ENCODE measurements at regions not wholly inside any gene's neighbourhood (a gene's known extent, or its start where the extent isn't known, plus 50 kb on each side); places are given as distances from the start of the nearest gene placed in this dataset.

DNA sequence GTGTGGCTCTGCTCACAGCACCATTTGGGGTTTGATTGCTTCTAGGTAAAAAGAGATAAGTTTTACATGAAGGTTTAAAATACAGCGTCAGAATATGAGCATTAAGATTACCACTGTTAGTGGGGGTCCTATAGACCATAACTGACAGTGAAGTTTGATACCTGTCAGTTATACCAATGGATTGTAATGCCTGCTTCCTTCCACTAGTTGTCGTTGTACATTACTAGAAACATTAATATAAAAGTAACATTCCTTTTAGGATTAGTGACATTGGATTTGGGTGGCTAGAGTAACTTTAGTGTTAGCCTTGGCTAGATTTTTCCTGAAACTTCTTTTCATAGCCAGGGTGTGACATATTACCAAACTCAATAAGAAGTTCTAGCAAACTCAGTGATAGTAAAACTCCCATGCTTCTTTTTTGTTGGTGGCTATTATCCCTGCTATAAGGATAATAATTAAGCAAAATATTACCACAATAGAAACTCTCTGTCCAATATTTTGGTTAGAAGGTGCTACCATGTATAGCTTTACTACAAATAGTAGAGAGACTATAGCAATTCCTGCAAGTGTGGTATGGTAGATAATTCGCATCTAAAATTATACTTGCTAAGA lies 57.1 kb downstream of the FAM181B start:
- DNase-seq (ENCODE audit: low spot score) = no peak

DNA sequence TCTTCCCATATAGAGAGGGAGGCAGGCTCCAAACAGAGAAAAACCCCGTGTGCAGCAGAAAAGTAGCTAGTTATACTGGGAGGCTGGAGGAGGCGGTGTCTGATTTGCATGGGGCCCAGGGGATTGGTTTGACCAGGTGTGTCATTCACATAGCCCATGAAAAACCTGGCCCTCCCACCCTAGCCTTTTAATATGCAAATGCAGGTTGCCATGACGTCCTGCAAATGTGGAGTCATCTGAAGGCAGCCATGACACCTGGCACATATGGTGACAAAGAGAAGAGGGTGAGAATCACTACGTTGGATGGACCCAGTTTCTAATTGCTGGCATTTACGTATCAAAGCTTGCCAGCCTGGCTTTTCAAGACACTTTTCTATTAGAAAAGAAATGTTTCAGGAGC lies 57.8 kb downstream of the FAM181B start:
- no peak for DNase-seq (ENCODE audit: low spot score)

GRCh38 chr11:82673631-82674030 lies 60.0 kb downstream of the FAM181B start:
- DNase-seq (ENCODE audit: low spot score) = no peak

- no peak for DNase-seq (ENCODE audit: low spot score)
Measured at GRCh38 chr11:82671451-82671850, 62.2 kb downstream of the FAM181B start.

DNA sequence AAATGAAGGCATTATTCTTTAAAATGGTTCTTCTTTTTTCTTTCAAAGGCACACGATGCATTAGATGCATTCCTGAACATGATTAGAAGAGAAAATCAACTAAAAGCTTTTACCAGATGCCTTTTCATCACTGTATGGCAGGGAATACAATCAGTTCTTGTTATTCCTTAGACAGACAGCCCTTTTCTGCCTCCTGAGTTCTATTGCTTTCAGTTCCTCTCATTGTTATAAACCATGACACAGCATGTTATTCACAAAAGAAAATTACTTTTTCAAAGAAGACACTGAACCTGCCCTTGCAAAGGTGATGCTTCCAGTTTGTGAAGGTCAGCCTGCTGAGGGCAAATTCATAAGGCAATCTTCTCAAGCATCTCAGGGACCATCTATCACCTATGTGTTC lies 70.1 kb downstream of the FAM181B start:
- peak; percentile 31 for DNase-seq (ENCODE audit: low spot score)

GRCh38 chr11:82653752-82654151 lies 79.9 kb downstream of the FAM181B start:
- no peak for DNase-seq (ENCODE audit: low spot score)

- no peak for DNase-seq (ENCODE audit: low spot score)
Measured at GRCh38 chr11:82639251-82639650, 94.4 kb downstream of the FAM181B start.

GRCh38 chr11:82636615-82637014 lies 97.0 kb downstream of the FAM181B start:
- no peak for DNase-seq (ENCODE audit: low spot score)

- DNase-seq (ENCODE audit: low spot score) = no peak
Measured at GRCh38 chr11:82634091-82634490, 99.6 kb downstream of the FAM181B start.

DNA sequence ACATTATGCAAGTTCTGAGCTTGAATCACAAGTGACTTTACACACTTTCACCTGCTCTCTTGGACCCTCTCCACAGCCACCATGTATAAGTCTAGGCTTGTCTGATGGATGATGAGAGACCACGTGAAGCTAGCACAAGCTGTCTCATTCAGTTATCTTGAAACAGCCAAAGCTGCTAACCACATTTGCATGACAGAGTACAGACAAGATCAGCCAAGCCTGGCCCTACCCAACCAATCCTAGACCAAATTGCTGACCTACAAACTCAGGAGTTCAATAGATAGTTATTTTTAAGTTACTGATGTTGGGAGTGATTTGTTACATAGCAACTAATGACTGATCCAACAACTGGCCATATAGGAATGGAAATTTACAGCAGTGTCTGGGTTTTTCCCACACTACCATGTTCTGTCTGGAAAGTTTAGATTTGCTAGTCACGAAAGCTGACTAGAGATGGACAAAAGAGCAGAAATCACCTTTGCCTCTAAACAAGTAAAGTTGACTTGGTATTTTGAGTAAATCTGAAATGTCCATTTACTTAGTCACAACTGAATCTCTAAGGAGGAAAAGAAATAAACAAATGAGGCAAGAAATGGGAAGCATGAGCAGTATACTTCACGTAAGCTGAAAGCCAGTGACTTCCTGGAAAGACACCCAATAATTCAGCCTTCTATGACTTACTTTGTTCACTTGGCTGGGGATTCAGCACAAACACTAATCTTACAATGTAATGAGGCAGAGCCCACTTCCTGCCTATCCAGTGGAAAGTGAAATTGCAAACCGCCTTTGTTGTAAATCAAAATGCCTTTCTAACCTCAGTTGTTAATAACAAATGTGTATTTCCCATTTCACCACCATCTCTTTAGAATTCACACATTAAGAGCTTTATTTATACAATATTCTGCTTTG lies 101.7 kb downstream of the FAM181B start:
- DNase-seq (ENCODE audit: low spot score) = no peak

GRCh38 chr11:82610671-82611070 lies 123.0 kb downstream of the FAM181B start:
- no peak for DNase-seq (ENCODE audit: low spot score)

DNA sequence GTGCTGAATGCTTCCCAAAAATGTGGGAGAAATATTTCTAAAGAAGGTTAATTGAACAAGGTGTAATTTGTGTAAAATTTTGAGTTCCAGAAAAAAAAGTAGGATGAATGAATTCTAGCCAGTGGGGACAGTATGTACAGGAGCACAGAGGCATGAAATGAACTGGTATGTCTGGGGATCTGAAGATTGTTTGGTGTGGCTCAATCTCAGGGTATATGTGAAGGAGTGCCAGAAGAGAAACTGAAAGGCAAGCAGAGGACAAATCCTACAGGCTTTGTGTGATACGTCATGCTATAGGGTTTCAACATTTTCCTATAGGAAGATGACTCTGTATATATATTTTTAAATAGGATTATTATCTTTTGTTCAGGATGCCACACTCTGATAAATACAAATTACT lies 126.9 kb downstream of the FAM181B start:
- no peak for DNase-seq (ENCODE audit: low spot score)

DNA sequence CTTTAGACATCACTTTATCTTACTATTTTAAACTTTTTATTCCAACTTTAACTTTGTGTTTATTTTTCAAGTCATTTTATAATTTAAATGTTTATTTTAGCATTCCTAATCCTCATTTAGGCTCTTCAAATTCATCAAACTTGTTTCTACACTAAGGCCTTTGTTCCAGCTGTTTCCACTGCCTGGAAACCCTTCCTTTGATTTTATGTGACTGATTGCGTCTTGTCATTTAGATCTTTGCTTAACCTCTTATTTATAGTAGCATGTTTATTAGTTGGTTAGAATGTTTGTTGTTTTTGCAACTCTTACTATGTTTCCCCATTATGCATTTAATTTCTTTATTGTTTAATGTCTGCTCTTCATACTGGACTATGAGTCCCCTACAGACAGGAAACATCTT lies 132.0 kb downstream of the FAM181B start:
- DNase-seq (ENCODE audit: low spot score) = no peak

DNA sequence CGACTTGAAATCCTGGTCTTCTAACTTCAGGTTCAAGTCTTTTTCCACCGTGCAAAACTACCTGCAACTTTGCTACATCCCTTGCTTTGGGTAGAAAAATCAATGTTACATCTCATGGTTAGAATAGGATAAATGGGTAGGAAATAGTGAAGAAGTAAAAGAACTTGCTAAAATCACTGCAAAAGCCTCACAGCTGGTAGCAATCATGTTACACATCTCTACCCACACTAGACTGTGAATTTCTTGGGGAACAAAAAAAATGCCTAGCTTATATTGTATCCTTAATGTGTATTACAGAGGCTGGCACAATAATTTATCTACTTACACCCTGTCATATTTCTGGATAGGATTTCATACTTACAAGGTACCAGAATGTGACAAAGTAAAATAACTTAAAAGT lies 133.8 kb downstream of the FAM181B start:
- DNase-seq (ENCODE audit: low spot score) = no peak

GRCh38 chr11:82586581-82586980 lies 147.1 kb downstream of the FAM181B start:
- DNase-seq (ENCODE audit: low spot score) = no peak

- DNase-seq (ENCODE audit: low spot score) = no peak
Measured at GRCh38 chr11:82577246-82577645, 156.4 kb downstream of the FAM181B start.

DNA sequence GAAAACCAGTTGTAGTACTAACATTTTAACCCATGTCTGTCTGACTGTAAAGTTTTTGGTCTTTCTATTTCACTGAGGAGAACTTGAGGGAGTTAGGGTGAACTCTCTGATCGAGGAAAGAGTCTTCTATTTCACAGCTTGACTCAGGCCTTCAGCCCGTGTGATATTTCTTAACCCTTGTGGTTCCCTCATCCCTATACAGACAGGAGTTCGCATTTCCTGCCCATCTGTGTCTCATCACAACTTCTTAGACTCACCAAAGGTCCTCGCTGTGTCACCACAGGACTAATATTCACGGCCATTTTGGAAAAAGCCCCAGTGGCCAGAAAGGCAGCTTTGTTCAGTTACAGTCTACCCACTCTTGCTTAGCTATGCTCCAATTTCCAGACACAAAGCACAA lies 172.8 kb downstream of the FAM181B start:
- DNase-seq (ENCODE audit: low spot score) = no peak

- no peak for DNase-seq (ENCODE audit: low spot score)
Measured at GRCh38 chr11:82559609-82560008, 174.1 kb downstream of the FAM181B start.

- DNase-seq (ENCODE audit: low spot score) = peak; percentile 22
Measured at GRCh38 chr11:82557274-82557673, 176.4 kb downstream of the FAM181B start.

- no peak for DNase-seq (ENCODE audit: low spot score)
Measured at GRCh38 chr11:82556210-82556609, 177.5 kb downstream of the FAM181B start.

DNA sequence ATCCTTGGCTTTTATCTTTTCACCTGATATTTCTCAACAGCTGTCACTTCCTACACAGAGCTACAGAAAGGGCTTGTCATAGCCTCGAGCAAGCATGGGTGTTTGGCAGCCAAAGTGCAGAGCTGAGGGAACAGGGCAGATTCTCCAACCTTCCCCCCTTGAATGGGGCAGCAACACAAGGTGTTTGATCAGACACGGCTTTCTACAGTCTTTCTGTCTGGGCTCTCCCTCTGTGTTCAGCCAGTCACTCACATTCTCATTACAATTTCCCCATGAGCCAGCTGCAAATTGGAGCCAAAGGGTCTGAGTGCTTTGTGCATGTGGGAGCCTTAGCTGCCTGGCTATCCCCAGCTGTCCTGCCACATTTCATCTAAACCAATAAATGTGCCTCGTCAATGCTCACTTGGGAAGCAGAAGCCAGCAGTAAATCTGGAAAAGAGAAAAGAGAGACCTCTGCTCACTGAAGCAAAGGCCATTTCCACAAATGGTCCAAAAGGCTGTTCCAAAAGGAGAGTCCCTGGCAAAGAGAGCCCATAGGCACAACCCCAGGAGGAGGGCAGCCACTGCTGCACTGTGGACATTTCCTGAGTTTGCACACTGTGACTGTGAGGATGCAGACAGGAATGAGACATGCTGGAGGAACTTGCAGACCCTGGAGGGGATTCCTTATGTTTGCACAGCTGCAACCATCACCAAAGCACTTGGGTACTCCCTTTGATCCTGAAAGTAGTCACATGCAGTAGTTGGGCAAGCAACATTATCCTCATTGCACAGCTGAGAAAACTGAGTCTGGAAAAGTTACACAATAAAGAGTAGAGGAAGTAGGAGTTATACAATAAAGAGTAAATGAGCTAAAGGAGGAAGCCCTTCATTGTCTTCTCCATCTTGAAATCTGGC lies 186.8 kb downstream of the FAM181B start:
- peak; percentile 47 for DNase-seq (ENCODE audit: low spot score)

DNA sequence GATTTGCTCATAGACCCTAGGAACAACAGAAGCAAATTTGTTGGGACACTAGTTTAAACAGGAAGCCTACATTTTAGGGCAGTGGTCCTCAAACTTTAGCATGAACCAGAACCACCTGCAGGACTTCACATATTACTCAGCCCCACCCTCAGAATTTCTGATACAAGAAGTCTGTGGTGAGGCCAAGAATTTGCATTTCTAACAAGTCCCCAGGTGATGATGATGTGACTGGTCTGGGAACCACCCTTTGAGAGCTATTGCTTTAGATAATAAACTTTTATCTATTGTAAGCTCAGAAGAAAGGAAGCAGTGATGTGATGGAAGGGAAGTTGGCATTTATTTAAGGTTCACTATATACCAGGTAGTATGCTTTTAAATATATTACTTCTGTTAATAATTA lies 194.0 kb downstream of the FAM181B start:
- no peak for DNase-seq (ENCODE audit: low spot score)

- no peak for DNase-seq (ENCODE audit: low spot score)
Measured at GRCh38 chr11:82536706-82537105, 197.0 kb downstream of the FAM181B start.

All from putamen (tissue), 1 donor.